Neural crest cell (in vitro differentiated cells): ENCODE measurements at regions not wholly inside any gene's neighbourhood (a gene's known extent, or its start where the extent isn't known, plus 50 kb on each side); places are given as distances from the start of the nearest gene placed in this dataset.
"Not testable (repeated sequence)": the region's sequence is repeated elsewhere in the genome, so short reads cannot be mapped to it uniquely, and the experiment has no call there.

Experiments
- DNase-seq: peaks from one replicate; pipeline ENCODE4 v3.0.0; 2021; ENCODE audit warnings: low read depth, mixed read lengths, low spot score
- H3K27ac Mint-ChIP-seq: one replicate; pipeline ENCODE4 v1.8.0; 2021; ENCODE audit warnings: mild to moderate bottlenecking, mixed read lengths; ENCODE audit not compliant: unreplicated experiment
- H3K27me3 Mint-ChIP-seq: 2 replicates; pipeline ENCODE4 v1.8.0; 2021; ENCODE audit warnings: low read depth, mild to moderate bottlenecking, mixed read lengths
- H3K36me3 Mint-ChIP-seq: 2 replicates; pipeline ENCODE4 v1.8.0; 2021; ENCODE audit warnings: low read depth, mild to moderate bottlenecking, mixed read lengths
- H3K4me1 Mint-ChIP-seq: 2 replicates; pipeline ENCODE4 v1.8.0; 2021; ENCODE audit warnings: mixed read lengths
- H3K4me3 Mint-ChIP-seq: one replicate; pipeline ENCODE4 v1.8.0; 2021; ENCODE audit warnings: mild to moderate bottlenecking, mixed read lengths
- H3K9me3 Mint-ChIP-seq: 2 replicates; pipeline ENCODE4 v1.8.0; 2021; ENCODE audit warnings: mixed read lengths
- CTCF ChIP-seq: fragments of 200-600 bp; sonication (generic); conservative IDR thresholded peaks from 2 replicates; pipeline ENCODE4 v1.5.0; 2021; ENCODE audit warnings: antibody characterized with exemption, mild to moderate bottlenecking

- H3K4me3 Mint-ChIP-seq = no peak overlapping the region
- H3K27me3 Mint-ChIP-seq = no peaks in the 10 kb centered on the region
- no peak for TF ChIP-seq CTCF
- no peaks in the 10 kb centered on the region for H3K4me1 Mint-ChIP-seq
- no peak for DNase-seq
- no peaks in the 10 kb centered on the region for H3K36me3 Mint-ChIP-seq
- no peak overlapping the region for H3K27ac Mint-ChIP-seq
- H3K9me3 Mint-ChIP-seq = no peaks in the 10 kb centered on the region
Measured at GRCh38 chr3:115301364-115301860, 154.3 kb upstream of the ZBTB20 start.

- H3K27me3 Mint-ChIP-seq, H3K36me3 Mint-ChIP-seq, H3K9me3 Mint-ChIP-seq: not testable (repeated sequence)
- DNase-seq = peak; percentile 1
- Mint-ChIP-seq H3K4me3 (peak overlapping the region; percentile 70), H3K27ac (peak overlapping the region; percentile 50), H3K4me1 (peaks cover 16% of the 10 kb centered on the region)
Measured at GRCh38 chr3:115317953-115318352, 170.9 kb upstream of the ZBTB20 start.

- no peak overlapping the region for H3K27ac Mint-ChIP-seq
- no peak for DNase-seq
- H3K9me3 Mint-ChIP-seq = peaks cover 2% of the 10 kb centered on the region
- no peak for TF ChIP-seq CTCF
- no peak overlapping the region for H3K4me3 Mint-ChIP-seq
- no peaks in the 10 kb centered on the region for H3K27me3 Mint-ChIP-seq
- H3K4me1 Mint-ChIP-seq = peaks cover 16% of the 10 kb centered on the region
- peaks cover 4% of the 10 kb centered on the region for H3K36me3 Mint-ChIP-seq
Measured at GRCh38 chr3:115321400-115321805, 174.3 kb upstream of the ZBTB20 start.

- Mint-ChIP-seq H3K4me3 (no peak overlapping the region), H3K9me3 (no peaks in the 10 kb centered on the region), H3K27me3 (no peaks in the 10 kb centered on the region), H3K36me3 (peaks cover 2% of the 10 kb centered on the region), H3K4me1 (peaks cover 16% of the 10 kb centered on the region), H3K27ac (no peak overlapping the region)
- no peak for TF ChIP-seq CTCF
- DNase-seq = no peak
Measured at GRCh38 chr3:115322901-115323300, 175.8 kb upstream of the ZBTB20 start.

- H3K4me1 Mint-ChIP-seq = peaks cover 11% of the 10 kb centered on the region
- TF ChIP-seq CTCF = no peak
- no peaks in the 10 kb centered on the region for H3K9me3 Mint-ChIP-seq
- no peak overlapping the region for H3K27ac Mint-ChIP-seq
- H3K27me3 Mint-ChIP-seq = no peaks in the 10 kb centered on the region
- no peak overlapping the region for H3K4me3 Mint-ChIP-seq
- H3K36me3 Mint-ChIP-seq = peaks cover 2% of the 10 kb centered on the region
- DNase-seq = no peak
Measured at GRCh38 chr3:115323380-115323779, 176.3 kb upstream of the ZBTB20 start.

GRCh38 chr3:115324056-115324455 lies 177.0 kb upstream of the ZBTB20 start:
- no peaks in the 10 kb centered on the region for H3K9me3 Mint-ChIP-seq
- H3K4me3 Mint-ChIP-seq = no peak overlapping the region
- no peak for TF ChIP-seq CTCF
- no peak overlapping the region for H3K27ac Mint-ChIP-seq
- DNase-seq = no peak
- no peaks in the 10 kb centered on the region for H3K27me3 Mint-ChIP-seq
- H3K36me3 Mint-ChIP-seq = no peaks in the 10 kb centered on the region
- H3K4me1 Mint-ChIP-seq = peaks cover 7% of the 10 kb centered on the region
